H1 (cell line): ENCODE measurements at regions not wholly inside any gene's neighbourhood (a gene's known extent, or its start where the extent isn't known, plus 50 kb on each side); places are given as distances from the start of the nearest gene placed in this dataset.

Source experiments
- CTCF ChIA-PET: fragments of 300-600 bp; sonication (Branson Sonifier 250); formaldehyde crosslinking; loops from one replicate; lab custom pipeline; 2021; ENCODE audit not compliant: partially characterized antibody; lab: Charles Lee
- POLR2A ChIA-PET: fragments of 300-600 bp; sonication (Branson Sonifier 250); formaldehyde crosslinking; loops from one replicate; lab custom pipeline; 2021; ENCODE audit warnings: inconsistent platforms; ENCODE audit not compliant: partially characterized antibody; lab: Charles Lee
- DNase-seq, 2 experiments: peaks; one replicate each; pipeline versions ENCODE4 v3.0.0 to v3.0.0-alpha.2; 2010 to 2022; ENCODE audit warnings: low spot score in 2 of 2, low read depth in 1 of 2, mixed read lengths in 1 of 2
- FAIRE-seq: peaks from 2 replicates; lab custom pipeline; 2011; peaks lifted over from hg19 to GRCh38; lab: Jason Lieb, UNC
- H2AFZ ChIP-seq: 2 replicates; pipeline ENCODE4 v1.8.1; 2012; ENCODE audit warnings: low read length, inconsistent platforms
- H2AK5ac ChIP-seq: 2 replicates; pipeline ENCODE4 v1.6.1; 2013; ENCODE audit warnings: low read depth, low read length
- H2BK120ac ChIP-seq: replicated peaks from 2 replicates; pipeline ENCODE3; 2013; ENCODE audit warnings: low read depth, low read length, inconsistent platforms
- H2BK12ac ChIP-seq: 2 replicates; pipeline ENCODE4 v1.6.1; 2013; ENCODE audit warnings: low read depth, low read length
- H2BK15ac ChIP-seq: 2 replicates; pipeline ENCODE4 v1.6.1; 2013; ENCODE audit warnings: low read length
- H2BK20ac ChIP-seq: 2 replicates; pipeline ENCODE4 v1.6.1; 2013; ENCODE audit warnings: low read length
- H2BK5ac ChIP-seq: 2 replicates; pipeline ENCODE4 v1.6.1; 2013; ENCODE audit warnings: low read depth, low read length
- H3K14ac ChIP-seq: 2 replicates; pipeline ENCODE4 v1.6.1; 2013; ENCODE audit warnings: inconsistent platforms; ENCODE audit not compliant: insufficient read length
- H3K18ac ChIP-seq: 2 replicates; pipeline ENCODE4 v1.6.1; 2013; ENCODE audit warnings: low read length; ENCODE audit errors: extremely low read depth
- H3K23ac ChIP-seq: 2 replicates; pipeline ENCODE4 v1.6.1; 2013; ENCODE audit warnings: inconsistent platforms; ENCODE audit not compliant: insufficient read length
- H3K23me2 ChIP-seq: 2 replicates; pipeline ENCODE4 v1.6.1; 2013; ENCODE audit warnings: low read depth, low read length
- H3K27ac ChIP-seq: 2 replicates; pipeline ENCODE4 v1.6.1; 2011; ENCODE audit warnings: low read depth, low read length, inconsistent platforms
- H3K27me3 ChIP-seq, 4 experiments: replicated peaks in 1 of 4; 1 replicate in 1 of 4; 2 replicates in 3 of 4; pipeline versions ENCODE4 v1.6.1 to v1.8.1; 2011 to 2013; ENCODE audit warnings: low read length in 3 of 4, mild to moderate bottlenecking in 3 of 4, inconsistent platforms in 2 of 4, mixed read lengths in 2 of 4, moderate library complexity in 1 of 4; ENCODE audit not compliant: control insufficient read depth in 3 of 4, insufficient read depth in 3 of 4; ENCODE audit errors: extremely low read depth in 1 of 4
- H3K36me3 ChIP-seq, 4 experiments: 2 replicates each; pipeline versions ENCODE4 v1.6.1 to v1.8.1; 2011 to 2013; ENCODE audit warnings: mild to moderate bottlenecking in 4 of 4, low read length in 3 of 4, moderate library complexity in 2 of 4, control low read depth in 1 of 4, inconsistent platforms in 1 of 4; ENCODE audit not compliant: insufficient read depth in 4 of 4, control insufficient read depth in 2 of 4
- H3K4ac ChIP-seq: replicated peaks from 2 replicates; pipeline ENCODE3; 2013; ENCODE audit warnings: low read length, low read depth, mixed read lengths, inconsistent platforms; ENCODE audit not compliant: insufficient read length
- H3K4me1 ChIP-seq, 4 experiments: replicated peaks in 1 of 4; 1 replicate in 1 of 4; 2 replicates in 3 of 4; pipeline versions ENCODE4 v1.6.1 to v1.8.1; 2011 to 2013; ENCODE audit warnings: low read length in 3 of 4, inconsistent platforms in 2 of 4, mixed read lengths in 1 of 4; ENCODE audit not compliant: insufficient read depth in 4 of 4, control insufficient read depth in 3 of 4
- H3K4me2 ChIP-seq, 2 experiments: 2 replicates each; pipeline versions ENCODE4 v1.6.1 to v1.8.1; 2011 to 2013; ENCODE audit warnings: low read depth in 2 of 2, low read length in 2 of 2, control low read depth in 1 of 2, inconsistent platforms in 1 of 2, mild to moderate bottlenecking in 1 of 2; ENCODE audit not compliant: insufficient read depth in 1 of 2
- H3K4me3 ChIP-seq, 4 experiments: fragments of 200-600, 300-600 bp in 1 of 4; sonication (generic), shearing (Covaris generic), sonication (Bioruptor Twin) in 1 of 4; 2 replicates each; pipeline versions ENCODE4 v1.5.1 to v1.8.1; 2011 to 2016; ENCODE audit warnings: low read length in 4 of 4, low read depth in 3 of 4, control low read depth in 2 of 4, inconsistent platforms in 2 of 4, mild to moderate bottlenecking in 2 of 4, mixed read lengths in 1 of 4, moderate library complexity in 1 of 4; ENCODE audit not compliant: insufficient read depth in 2 of 4; ENCODE audit errors: extremely low read depth in 1 of 4
- H3K56ac ChIP-seq: replicated peaks from 2 replicates; pipeline ENCODE3; 2013; ENCODE audit warnings: low read depth, mild to moderate bottlenecking, mixed read lengths, low read length, inconsistent platforms; ENCODE audit not compliant: insufficient read length
- H3K79me1 ChIP-seq: 2 replicates; pipeline ENCODE4 v1.6.1; 2013; ENCODE audit warnings: low read depth, low read length, control low read depth
- H3K79me2 ChIP-seq, 2 experiments: 2 replicates each; pipeline versions ENCODE4 v1.6.1 to v1.8.1; 2012 to 2013; ENCODE audit warnings: low read length in 2 of 2, mild to moderate bottlenecking in 2 of 2, inconsistent platforms in 1 of 2; ENCODE audit not compliant: insufficient read depth in 2 of 2, control insufficient read depth in 1 of 2
- H3K9ac ChIP-seq, 4 experiments: replicated peaks in 1 of 4; 1 replicate in 1 of 4; 2 replicates in 3 of 4; pipeline versions ENCODE4 v1.6.1 to v1.8.1; 2011 to 2013; ENCODE audit warnings: low read depth in 3 of 4, low read length in 3 of 4, control low read depth in 2 of 4, mild to moderate bottlenecking in 2 of 4, moderate library complexity in 2 of 4, inconsistent platforms in 1 of 4; ENCODE audit errors: extremely low read depth in 1 of 4
- H3K9me3 ChIP-seq, 2 experiments: 2 replicates each; pipeline versions ENCODE4 v1.6.1 to v1.8.1; 2012 to 2013; ENCODE audit warnings: mild to moderate bottlenecking in 2 of 2, moderate library complexity in 2 of 2, control low read depth in 1 of 2, inconsistent platforms in 1 of 2, low read depth in 1 of 2, low read length in 1 of 2, mixed read lengths in 1 of 2; ENCODE audit not compliant: insufficient read depth in 2 of 2
- H4K20me1 ChIP-seq, 2 experiments: replicated peaks in 1 of 2; 2 replicates each; pipeline versions ENCODE3 to v1.8.1; 2011 to 2013; ENCODE audit warnings: inconsistent platforms in 2 of 2, low read length in 2 of 2, mild to moderate bottlenecking in 1 of 2; ENCODE audit not compliant: insufficient read depth in 2 of 2, control insufficient read depth in 1 of 2
- H4K5ac ChIP-seq: 2 replicates; pipeline ENCODE4 v1.6.1; 2013; ENCODE audit warnings: low read length, low read depth, mixed read lengths, inconsistent platforms; ENCODE audit not compliant: insufficient read length
- H4K8ac ChIP-seq: 2 replicates; pipeline ENCODE4 v1.8.0; 2013; ENCODE audit warnings: mild to moderate bottlenecking, moderate library complexity, low read length, inconsistent platforms; ENCODE audit not compliant: insufficient read depth; ENCODE audit errors: extremely low read depth
- H4K91ac ChIP-seq: replicated peaks from 2 replicates; pipeline ENCODE3; 2013; ENCODE audit warnings: low read length, mixed read lengths, inconsistent platforms; ENCODE audit not compliant: insufficient read length
- KDM4A ChIP-seq: IDR thresholded peaks from one replicate; pipeline ENCODE4 v1.7.1; 2012; ENCODE audit warnings: low read depth, mild to moderate bottlenecking, moderate library complexity, low read length, inconsistent platforms; ENCODE audit not compliant: severe bottlenecking
- RFX5 ChIP-seq: IDR thresholded peaks from 2 replicates; pipeline ENCODE4 v1.6.1; 2011; ENCODE audit warnings: low read depth, low read length, improper control_type of control experiment, borderline replicate concordance
- SRF ChIP-seq: IDR thresholded peaks from 2 replicates; pipeline ENCODE4 v1.6.1; 2011; ENCODE audit warnings: mild to moderate bottlenecking, low read depth, low read length, moderate library complexity

DNA sequence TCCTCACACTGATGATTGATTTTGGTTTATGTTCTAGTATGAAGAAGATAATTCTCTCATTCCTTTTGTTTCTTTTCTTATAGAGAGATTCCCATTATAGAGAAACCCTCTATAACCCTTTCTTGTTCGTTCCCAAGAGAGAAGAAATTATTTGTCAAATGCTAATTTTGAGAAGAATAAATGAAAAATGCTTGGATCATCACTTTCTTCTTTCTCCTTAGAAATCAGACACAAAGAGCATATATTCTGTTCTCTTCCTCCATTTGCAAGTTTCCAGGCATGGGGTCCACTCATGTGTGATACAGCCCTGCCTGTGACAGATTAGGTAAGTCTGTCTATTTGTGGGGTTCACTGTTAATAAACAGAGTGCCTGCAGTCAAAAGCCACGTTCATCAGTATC is 222.6 kb upstream of the NECTIN3 start (continued):
- TF ChIP-seq KDM4A, result no peak
- TF ChIP-seq SRF, result no peak

DNA sequence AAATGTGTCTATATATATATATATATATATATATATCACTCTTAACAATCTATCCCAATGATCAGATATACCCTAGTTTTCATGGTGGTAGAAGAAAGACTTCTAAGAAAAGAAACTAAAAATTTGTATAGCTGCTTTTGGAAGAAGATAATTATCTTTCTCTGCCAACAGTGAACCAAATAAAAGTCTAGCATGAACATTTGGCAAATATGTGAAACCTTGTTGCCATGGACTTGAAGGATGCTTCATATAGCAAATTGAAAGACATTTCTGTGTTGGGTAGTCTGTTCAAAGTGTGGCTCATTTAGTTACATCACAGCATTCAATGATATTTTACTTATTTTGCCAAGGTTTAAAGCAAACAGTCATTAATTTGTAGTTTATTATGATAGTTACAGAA is 219.9 kb upstream of the NECTIN3 start:
- no peak overlapping the region for H3K18ac ChIP-seq
- no peak overlapping the region for H4K8ac ChIP-seq
- H3K79me1 ChIP-seq, result no peaks in the 10 kb centered on the region
- H4K5ac ChIP-seq, result no peak overlapping the region
- no peak overlapping the region for H3K23ac ChIP-seq
- H3K4me2 ChIP-seq, result no peak overlapping the region
- no peak overlapping the region for H2BK5ac ChIP-seq
- no peak overlapping the region for H2BK12ac ChIP-seq
- POLR2A ChIA-PET, result interaction anchor here (0.7 kb wide), 1 partner anchor 578 kb away, joined by 3 read pairs; no protein-coding TSS in a partner anchor
- H3K27me3 ChIP-seq, result no peaks in the 10 kb centered on the region
- H2BK120ac ChIP-seq, result no peak overlapping the region
- H3K9ac ChIP-seq, result no peak overlapping the region
- H2AK5ac ChIP-seq, result no peak overlapping the region
- CTCF ChIA-PET, result no interaction called here
- no peaks in the 10 kb centered on the region for H3K4me1 ChIP-seq
- FAIRE-seq (no peak), DNase-seq (no peak)
- H3K4ac ChIP-seq, result no peak overlapping the region
- H3K23me2 ChIP-seq, result no peaks in the 10 kb centered on the region
- H3K4me3 ChIP-seq, result no peak overlapping the region
- H3K27ac ChIP-seq, result no peak overlapping the region
- no peak overlapping the region for H2AFZ ChIP-seq
- no peak overlapping the region for H4K91ac ChIP-seq
- no peak overlapping the region for H3K14ac ChIP-seq
- H2BK20ac ChIP-seq, result no peak overlapping the region
- TF ChIP-seq RFX5, result no peak
- no peaks in the 10 kb centered on the region for H3K79me2 ChIP-seq
- H3K36me3 ChIP-seq, result no peaks in the 10 kb centered on the region
- no peaks in the 10 kb centered on the region for H3K9me3 ChIP-seq
- no peak overlapping the region for H3K56ac ChIP-seq
- no peaks in the 10 kb centered on the region for H4K20me1 ChIP-seq
- no peak overlapping the region for H2BK15ac ChIP-seq
